ENCODE measurements at regions not wholly inside any gene's neighbourhood (a gene's known extent, or its start where the extent isn't known, plus 50 kb on each side); places are given as distances from the start of the nearest gene placed in this dataset.

- no peak for ATAC-seq
- TF ChIP-seq ARNTL (CRISPR knock-in tag; IDR thresholded peaks at IDR 0.05; ENCODE audit: borderline replicate concordance, low read depth) (no peak), CSRNP3 (CRISPR knock-in tag; IDR thresholded peaks at IDR 0.05) (no peak), SNAI2 (CRISPR knock-in tag; IDR thresholded peaks at IDR 0.05) (no peak), TCF4 (CRISPR knock-in tag; IDR thresholded peaks at IDR 0.05; ENCODE audit: borderline replicate concordance) (no peak), ZFP30 (CRISPR knock-in tag; IDR thresholded peaks at IDR 0.05) (no peak), TSHZ2 (CRISPR knock-in tag; IDR thresholded peaks at IDR 0.05) (no peak)
Observed at GRCh38 chr6:87779542-87779941, 77.5 kb upstream of the AKIRIN2 start.

GRCh38 chr6:87772597-87773530 lies 70.8 kb upstream of the AKIRIN2 start:
- TF ChIP-seq ZC3H10 (CRISPR knock-in tag; IDR thresholded peaks at IDR 0.05) = no peak
- peak; percentile 81; the same call in 1 of the 2 replicates for TF ChIP-seq TCF4 (CRISPR knock-in tag; IDR thresholded peaks at IDR 0.05; ENCODE audit: borderline replicate concordance)
- no peak for TF ChIP-seq PPARA (CRISPR knock-in tag; IDR thresholded peaks at IDR 0.05; ENCODE audit: borderline replicate concordance)
- peak; percentile 98 for TF ChIP-seq ZNF565 (CRISPR knock-in tag; conservative IDR thresholded peaks at IDR 0.05; ENCODE audit: low read depth)
- peak; percentile 40; the same call in 1 of the 2 replicates for TF ChIP-seq TSHZ2 (CRISPR knock-in tag; IDR thresholded peaks at IDR 0.05)
- peak; percentile 26; the same call in 1 of the 2 replicates for TF ChIP-seq ISL1 (CRISPR knock-in tag; IDR thresholded peaks at IDR 0.05)
- ATAC-seq = peak; percentile 93

- ATAC-seq = no peak
- TF ChIP-seq ZC3H10 (CRISPR knock-in tag; IDR thresholded peaks at IDR 0.05) (no peak), ZNF565 (CRISPR knock-in tag; conservative IDR thresholded peaks at IDR 0.05; ENCODE audit: low read depth) (no peak), ZNF8 (CRISPR knock-in tag; IDR thresholded peaks at IDR 0.05) (no peak), ZFP3 (CRISPR knock-in tag; IDR thresholded peaks at IDR 0.05) (no peak), TSHZ2 (CRISPR knock-in tag; IDR thresholded peaks at IDR 0.05) (no peak), SNAI2 (CRISPR knock-in tag; IDR thresholded peaks at IDR 0.05) (no peak), CREB5 (CRISPR knock-in tag; IDR thresholded peaks at IDR 0.05; ENCODE audit: low read depth) (no peak), ARNTL (CRISPR knock-in tag; IDR thresholded peaks at IDR 0.05; ENCODE audit: borderline replicate concordance, low read depth) (no peak), ZNF70 (CRISPR knock-in tag; IDR thresholded peaks at IDR 0.05) (no peak), BACH2 (CRISPR knock-in tag; IDR thresholded peaks at IDR 0.05; ENCODE audit: borderline replicate concordance) (no peak), CSRNP3 (CRISPR knock-in tag; IDR thresholded peaks at IDR 0.05) (no peak), PPARA (CRISPR knock-in tag; IDR thresholded peaks at IDR 0.05; ENCODE audit: borderline replicate concordance) (no peak), TOX (CRISPR knock-in tag; IDR thresholded peaks at IDR 0.05; ENCODE audit: borderline replicate concordance) (no peak), ISL1 (CRISPR knock-in tag; IDR thresholded peaks at IDR 0.05) (no peak), POU6F1 (CRISPR knock-in tag; IDR thresholded peaks at IDR 0.05; ENCODE audit: borderline replicate concordance, low read depth) (no peak)
Observed at GRCh38 chr6:87767478-87767877, 65.4 kb upstream of the AKIRIN2 start.
